PC-9 (cell line): ENCODE measurements at regions not wholly inside any gene's neighbourhood (a gene's known extent, or its start where the extent isn't known, plus 50 kb on each side); places are given as distances from the start of the nearest gene placed in this dataset.

ENCODE experiments used
- BruUV-seq: library from RNA; stranded (reverse); fragments of 400-500 nt; replicated peaks from 2 replicates; lab custom pipeline; 2021; lab: Mats Ljungman, UMichigan
- CTCF ChIA-PET: fragments of 300-600 bp; sonication (Branson Sonifier 250); formaldehyde crosslinking; loops from one replicate; lab custom pipeline; 2022; ENCODE audit warnings: antibody characterized with exemption; lab: Charles Lee
- POLR2A ChIA-PET: fragments of 300-600 bp; sonication (Branson Sonifier 250); formaldehyde crosslinking; loops from one replicate; lab custom pipeline; 2022; ENCODE audit warnings: antibody characterized with exemption; ENCODE audit not compliant: unreplicated experiment; lab: Charles Lee
- DNase-seq, 2 experiments: peaks; one replicate each; pipeline versions ENCODE4 v3.0.0 to v3.0.0-alpha.2; 2015 to 2022; ENCODE audit warnings: mixed read lengths in 1 of 2
- H2AFZ ChIP-seq: fragments of 200-600 bp; sonication (generic); 2 replicates; pipeline ENCODE4 v1.8.1; 2017; ENCODE audit warnings: antibody characterized with exemption
- H3F3A ChIP-seq: fragments of 200-600 bp; sonication (generic); 2 replicates; pipeline ENCODE4 v1.8.1; 2017; ENCODE audit warnings: antibody characterized with exemption, mild to moderate bottlenecking, low read depth; ENCODE audit not compliant: insufficient read depth
- H3K27ac ChIP-seq: fragments of 200-600 bp; sonication (generic); 2 replicates; pipeline ENCODE4 v1.6.1; 2016; ENCODE audit warnings: mixed run types
- H3K27me3 ChIP-seq: fragments of 200-600 bp; sonication (generic); 2 replicates; pipeline ENCODE4 v1.6.1; 2016; ENCODE audit warnings: low read depth, mixed run types; ENCODE audit not compliant: insufficient read depth
- H3K36me3 ChIP-seq: fragments of 200-600 bp; sonication (generic); 2 replicates; pipeline ENCODE4 v1.6.1; 2016; ENCODE audit warnings: low read depth, mixed run types
- H3K4me1 ChIP-seq: fragments of 200-600 bp; sonication (generic); replicated peaks from 2 replicates; pipeline ENCODE4 v1.6.1; 2016; ENCODE audit warnings: mixed run types; ENCODE audit not compliant: insufficient read depth
- H3K4me2 ChIP-seq: fragments of 200-600 bp; sonication (generic); 2 replicates; pipeline ENCODE4 v1.6.1; 2017; ENCODE audit warnings: mixed run types
- H3K4me3 ChIP-seq: fragments of 200-600 bp; sonication (generic); 2 replicates; pipeline ENCODE4 v1.6.1; 2016; ENCODE audit warnings: mixed run types
- H3K79me2 ChIP-seq: fragments of 200-600 bp; sonication (generic); 2 replicates; pipeline ENCODE4 v1.6.1; 2017; ENCODE audit warnings: low read depth, mixed run types
- H3K9me2 ChIP-seq: fragments of 200-600 bp; sonication (generic); 2 replicates; pipeline ENCODE4 v1.8.1; 2017; ENCODE audit warnings: mild to moderate bottlenecking; ENCODE audit not compliant: insufficient read depth
- H3K9me3 ChIP-seq: fragments of 200-600 bp; sonication (generic); 2 replicates; pipeline ENCODE4 v1.8.1; 2016; ENCODE audit warnings: low read depth; ENCODE audit not compliant: insufficient read depth
- H4K20me1 ChIP-seq: fragments of 200-600 bp; sonication (generic); 2 replicates; pipeline ENCODE4 v1.8.1; 2017; ENCODE audit not compliant: insufficient read depth
- CTCF ChIP-seq: fragments of 200-600 bp; sonication (generic); conservative IDR thresholded peaks from 2 replicates; pipeline ENCODE4 v1.6.1; 2017; ENCODE audit warnings: mixed run types, antibody characterized with exemption, mild to moderate bottlenecking, moderate library complexity
- EZH2 ChIP-seq: fragments of 200-600 bp; sonication (generic); IDR thresholded peaks from 2 replicates; pipeline ENCODE4 v1.8.0; 2017; ENCODE audit warnings: antibody characterized with exemption, low read depth
- intact Hi-C: fragments of 100-400 bp; cut with micrococcal nuclease; formaldehyde crosslinking; loops from one replicate; pipeline ENCODE4 v1.10.0; 2022; ENCODE audit not compliant: unreplicated experiment

DNA sequence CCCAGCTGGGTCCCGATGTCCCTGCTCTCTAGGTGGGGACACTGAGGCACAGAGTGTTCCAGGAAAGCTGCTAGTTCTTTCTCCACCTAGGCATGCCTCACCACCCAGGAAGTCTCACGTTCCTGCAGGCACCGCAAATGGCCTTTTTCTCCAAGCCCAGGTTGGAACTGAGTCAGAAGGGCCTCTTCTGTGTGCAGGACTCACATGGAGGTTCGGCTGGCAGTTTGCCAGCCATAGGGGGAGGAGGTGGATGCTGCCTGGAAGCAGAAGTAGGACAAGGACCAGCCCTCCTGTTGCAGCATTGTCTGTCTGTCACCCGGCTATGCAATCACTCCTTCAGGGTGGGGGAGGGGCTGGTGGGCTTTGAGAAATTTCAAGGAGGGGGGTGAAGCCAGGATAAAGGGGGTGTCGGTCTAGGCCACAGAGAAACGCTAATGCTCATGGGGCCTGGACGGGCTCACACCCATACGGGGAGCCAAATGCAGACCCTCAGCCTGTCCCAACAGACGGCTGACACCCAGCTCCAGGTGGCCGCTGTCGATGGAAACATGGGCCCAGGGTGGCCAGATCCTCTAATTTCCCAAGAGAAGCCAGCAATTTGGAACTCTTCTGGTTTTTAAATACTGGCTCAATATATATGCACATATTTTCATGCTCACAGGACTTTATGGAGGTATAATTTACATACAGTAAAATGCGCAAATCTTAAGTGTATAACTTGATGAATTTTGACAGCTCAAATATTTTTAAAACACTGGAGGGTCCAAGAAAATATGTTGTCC, 120.5 kb downstream of the PHETA1 start:
- Histone ChIP-seq H3K36me3 (no peaks in the 10 kb centered on the region), H3K27me3 (peaks cover 95% of the 10 kb centered on the region), H2AFZ (no peak overlapping the region), H3K27ac (no peak overlapping the region), H3F3A (no peaks in the 10 kb centered on the region), H3K4me3 (no peak overlapping the region), H4K20me1 (no peaks in the 10 kb centered on the region), H3K4me1 (no peaks in the 10 kb centered on the region), H3K79me2 (no peaks in the 10 kb centered on the region), H3K4me2 (no peak overlapping the region), H3K9me2 (no peaks in the 10 kb centered on the region), H3K9me3 (no peaks in the 10 kb centered on the region)
- no peak for DNase-seq
- no TSS peak for BruUV-seq
- TF ChIP-seq EZH2: no peak
- TF ChIP-seq CTCF: no peak
- ChIA-PET POLR2A (no interaction called here), CTCF (no interaction called here)
- intact Hi-C loops: no loop called here

- no peaks in the 10 kb centered on the region for H3K79me2 ChIP-seq
- POLR2A ChIA-PET: no interaction called here
- no peak overlapping the region for H3K4me3 ChIP-seq
- no peak overlapping the region for H3K27ac ChIP-seq
- H3K4me2 ChIP-seq: no peak overlapping the region
- no peaks in the 10 kb centered on the region for H3K4me1 ChIP-seq
- no peaks in the 10 kb centered on the region for H3K36me3 ChIP-seq
- intact Hi-C loops: no loop called here
- H2AFZ ChIP-seq: no peak overlapping the region
- BruUV-seq: no TSS peak
- no peaks in the 10 kb centered on the region for H4K20me1 ChIP-seq
- no peaks in the 10 kb centered on the region for H3F3A ChIP-seq
- TF ChIP-seq CTCF: no peak
- TF ChIP-seq EZH2: no peak
- H3K9me3 ChIP-seq: no peaks in the 10 kb centered on the region
- CTCF ChIA-PET: no interaction called here
- peaks cover 89% of the 10 kb centered on the region for H3K27me3 ChIP-seq
- no peaks in the 10 kb centered on the region for H3K9me2 ChIP-seq
- DNase-seq: no peak
Measured at GRCh38 chr12:111247083-111247783, 121.7 kb downstream of the PHETA1 start.

DNA sequence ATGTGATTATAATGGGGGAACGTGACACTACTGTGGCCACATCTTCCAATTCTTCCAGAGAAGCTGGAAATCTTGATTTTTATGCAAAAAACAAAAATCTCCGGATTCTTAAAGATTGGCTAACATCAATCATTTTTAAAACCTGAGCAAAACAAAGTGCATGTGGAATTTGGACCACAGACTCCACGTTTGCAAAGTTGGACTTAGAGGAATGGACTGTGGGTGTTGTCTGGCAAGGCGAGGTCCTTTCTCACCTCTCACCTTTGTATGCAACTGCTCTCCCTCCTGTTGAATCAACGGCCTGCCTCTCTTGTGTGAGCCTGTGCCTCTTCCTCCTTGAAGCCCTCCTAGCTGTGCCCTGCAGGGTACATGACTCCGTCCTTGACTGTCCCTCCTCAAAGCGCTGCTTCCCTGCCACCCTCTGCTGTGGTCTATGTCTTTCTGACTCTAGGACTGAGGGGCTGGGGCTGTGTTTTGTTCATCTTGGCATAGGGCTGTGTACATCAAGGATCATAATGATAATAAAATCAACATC, 122.4 kb downstream of the PHETA1 start:
- no peak overlapping the region for H3K4me3 ChIP-seq
- no peak overlapping the region for H3K27ac ChIP-seq
- no peaks in the 10 kb centered on the region for H3K9me2 ChIP-seq
- no peaks in the 10 kb centered on the region for H3K79me2 ChIP-seq
- H3K27me3 ChIP-seq: peaks cover 89% of the 10 kb centered on the region
- DNase-seq: no peak
- no peaks in the 10 kb centered on the region for H3K9me3 ChIP-seq
- H3K4me2 ChIP-seq: no peak overlapping the region
- BruUV-seq: no TSS peak
- no peak overlapping the region for H2AFZ ChIP-seq
- ChIA-PET POLR2A (no interaction called here), CTCF (no interaction called here)
- H3K36me3 ChIP-seq: no peaks in the 10 kb centered on the region
- no peaks in the 10 kb centered on the region for H3K4me1 ChIP-seq
- TF ChIP-seq EZH2: no peak
- no peak for TF ChIP-seq CTCF
- H4K20me1 ChIP-seq: no peaks in the 10 kb centered on the region
- H3F3A ChIP-seq: no peaks in the 10 kb centered on the region
- intact Hi-C loops: no loop called here
